ENCODE measurements at regions not wholly inside any gene's neighbourhood (a gene's known extent, or its start where the extent isn't known, plus 50 kb on each side); places are given as distances from the start of the nearest gene placed in this dataset.

DNA sequence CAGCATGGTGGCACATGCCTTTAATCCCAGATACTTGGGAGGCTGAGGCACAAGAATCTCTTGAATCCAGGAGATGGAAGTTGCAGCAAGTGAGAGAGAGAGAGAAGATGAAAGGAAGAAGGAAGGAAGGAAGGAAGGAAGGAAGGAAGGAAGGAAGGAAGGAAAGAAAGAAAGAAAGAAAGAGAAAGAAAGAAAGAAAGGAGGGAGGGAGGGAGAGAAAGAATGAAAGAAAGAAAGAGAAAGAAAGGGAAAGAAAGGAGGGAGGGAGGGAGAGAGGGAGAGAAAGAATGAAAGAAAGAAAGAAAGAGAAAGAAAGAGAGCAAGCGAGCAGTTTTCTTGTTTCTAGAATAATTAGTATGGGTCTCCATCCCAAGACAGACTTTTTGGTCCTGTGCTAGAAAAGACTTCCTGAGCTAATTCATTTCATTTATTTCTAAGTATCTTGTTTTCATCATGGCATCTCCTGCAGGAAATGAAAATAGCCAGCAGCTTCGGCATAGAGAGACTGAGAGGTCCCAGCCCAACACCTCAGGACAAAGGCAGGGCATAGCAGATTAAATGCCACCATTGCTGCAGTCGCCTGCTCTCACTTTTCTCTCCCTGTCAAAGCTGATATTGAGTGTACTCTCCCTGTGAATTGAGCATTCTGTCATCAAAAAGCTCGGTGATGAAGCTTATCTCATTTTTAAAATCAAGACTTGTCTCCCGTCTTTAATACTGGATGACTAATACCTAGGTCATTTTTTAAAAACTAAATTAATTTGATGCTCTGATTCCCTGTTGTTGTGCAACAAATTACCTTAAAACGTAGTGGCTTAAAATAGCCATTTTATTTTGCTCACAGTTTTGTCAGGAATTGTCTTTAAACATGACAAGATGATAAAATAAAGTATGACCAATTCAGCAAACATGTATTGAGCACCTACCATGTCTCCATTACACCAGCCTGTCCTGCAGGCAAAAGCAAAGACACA, 91.8 kb upstream of the ADRA1B start:
- TF ChIP-seq, protein P1, sequence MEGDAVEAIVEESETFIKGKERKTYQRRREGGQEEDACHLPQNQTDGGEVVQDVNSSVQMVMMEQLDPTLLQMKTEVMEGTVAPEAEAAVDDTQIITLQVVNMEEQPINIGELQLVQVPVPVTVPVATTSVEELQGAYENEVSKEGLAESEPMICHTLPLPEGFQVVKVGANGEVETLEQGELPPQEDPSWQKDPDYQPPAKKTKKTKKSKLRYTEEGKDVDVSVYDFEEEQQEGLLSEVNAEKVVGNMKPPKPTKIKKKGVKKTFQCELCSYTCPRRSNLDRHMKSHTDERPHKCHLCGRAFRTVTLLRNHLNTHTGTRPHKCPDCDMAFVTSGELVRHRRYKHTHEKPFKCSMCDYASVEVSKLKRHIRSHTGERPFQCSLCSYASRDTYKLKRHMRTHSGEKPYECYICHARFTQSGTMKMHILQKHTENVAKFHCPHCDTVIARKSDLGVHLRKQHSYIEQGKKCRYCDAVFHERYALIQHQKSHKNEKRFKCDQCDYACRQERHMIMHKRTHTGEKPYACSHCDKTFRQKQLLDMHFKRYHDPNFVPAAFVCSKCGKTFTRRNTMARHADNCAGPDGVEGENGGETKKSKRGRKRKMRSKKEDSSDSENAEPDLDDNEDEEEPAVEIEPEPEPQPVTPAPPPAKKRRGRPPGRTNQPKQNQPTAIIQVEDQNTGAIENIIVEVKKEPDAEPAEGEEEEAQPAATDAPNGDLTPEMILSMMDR (IDR thresholded peaks at IDR 0.05; ENCODE audit: insufficient read depth, low read depth, low read length), result no peak
- no peak for TF ChIP-seq EZH2 (IDR thresholded peaks at IDR 0.05; ENCODE audit: insufficient read depth, low read length)
